ENCODE measurements at regions not wholly inside any gene's neighbourhood (a gene's known extent, or its start where the extent isn't known, plus 50 kb on each side); places are given as distances from the start of the nearest gene placed in this dataset.
"Not testable (repeated sequence)": the region's sequence is repeated elsewhere in the genome, so short reads cannot be mapped to it uniquely, and the experiment has no call there.

GRCh38 chr5:162638849-162639248, 571.3 kb downstream of the GABRG2 start:
- no peak for DNase-seq

- DNase-seq, result no peak
Observed at GRCh38 chr5:162641142-162641813, 573.7 kb downstream of the GABRG2 start.

- DNase-seq, result no peak
Observed at GRCh38 chr5:162654661-162655405, 587.3 kb downstream of the GABRG2 start.

GRCh38 chr5:162657076-162657475, 589.5 kb downstream of the GABRG2 start:
- no peak for DNase-seq

GRCh38 chr5:162664846-162665245, 597.3 kb downstream of the GABRG2 start:
- no peak for DNase-seq

GRCh38 chr5:162668926-162669325, 601.4 kb downstream of the GABRG2 start:
- DNase-seq, result no peak

- DNase-seq, result no peak
Observed at GRCh38 chr5:162672061-162672460, 604.5 kb downstream of the GABRG2 start.

GRCh38 chr5:162683284-162683683, 615.7 kb downstream of the GABRG2 start:
- DNase-seq, result no peak

GRCh38 chr5:162684145-162684544, 616.6 kb downstream of the GABRG2 start:
- no peak for DNase-seq

GRCh38 chr5:162685302-162685701, 617.7 kb downstream of the GABRG2 start:
- no peak for DNase-seq

GRCh38 chr5:162696272-162696671, 628.7 kb downstream of the GABRG2 start:
- not testable (repeated sequence) for DNase-seq

- no peak for DNase-seq
Observed at GRCh38 chr5:162699361-162699760, 631.8 kb downstream of the GABRG2 start.

- no peak for DNase-seq
Observed at GRCh38 chr5:162703914-162704313, 636.3 kb downstream of the GABRG2 start.

GRCh38 chr5:162711244-162711643, 643.7 kb downstream of the GABRG2 start:
- DNase-seq, result no peak

GRCh38 chr5:162719720-162720119, 652.1 kb downstream of the GABRG2 start:
- no peak for DNase-seq

GRCh38 chr5:162721125-162721524, 653.6 kb downstream of the GABRG2 start:
- DNase-seq, result no peak

GRCh38 chr5:162752612-162753011, 684.8 kb upstream of the CCNG1 start:
- DNase-seq, result no peak

GRCh38 chr5:162762119-162762518, 675.3 kb upstream of the CCNG1 start:
- DNase-seq, result no peak

- no peak for DNase-seq
Observed at GRCh38 chr5:162769019-162769418, 668.4 kb upstream of the CCNG1 start.

- DNase-seq, result no peak
Observed at GRCh38 chr5:162785673-162786072, 651.7 kb upstream of the CCNG1 start.

- no peak for DNase-seq
Observed at GRCh38 chr5:162786234-162786633, 651.2 kb upstream of the CCNG1 start.

- no peak for DNase-seq
Observed at GRCh38 chr5:162796507-162796906, 640.9 kb upstream of the CCNG1 start.

- no peak for DNase-seq
Observed at GRCh38 chr5:162800301-162800700, 637.1 kb upstream of the CCNG1 start.

- DNase-seq, result no peak
Observed at GRCh38 chr5:162801235-162801634, 636.2 kb upstream of the CCNG1 start.

- DNase-seq, result no peak
Observed at GRCh38 chr5:162806195-162806594, 631.2 kb upstream of the CCNG1 start.

Data from CD4-positive, alpha-beta T cell treated with Interleukin-1 beta for 1 hour (primary cell).